ENCODE measurements at regions not wholly inside any gene's neighbourhood (a gene's known extent, or its start where the extent isn't known, plus 50 kb on each side); places are given as distances from the start of the nearest gene placed in this dataset.

DNA sequence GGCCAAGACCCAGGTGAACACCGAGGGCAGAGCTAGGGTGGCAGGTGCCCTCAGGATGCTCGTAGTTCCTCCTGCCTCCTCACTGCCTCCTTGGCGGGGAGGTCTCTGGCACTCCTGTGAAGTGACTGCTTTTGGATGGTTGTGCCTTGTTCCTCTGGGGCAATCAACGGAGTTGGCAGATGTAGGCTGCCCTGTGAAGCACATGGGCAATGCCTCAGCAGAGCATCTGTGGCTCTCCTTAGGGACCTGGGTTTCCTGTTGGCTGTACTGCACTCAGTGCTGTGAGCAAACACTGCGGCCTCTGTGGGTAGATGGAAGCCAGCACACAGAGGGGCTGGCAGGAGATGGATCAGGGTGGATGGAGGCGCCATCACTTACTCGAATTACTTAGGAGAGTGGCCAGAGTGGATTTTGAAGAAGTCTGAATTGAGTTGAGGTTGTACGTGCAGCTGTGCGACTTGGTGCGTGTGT lies 71.4 kb upstream of the COL5A1 start (continued):
- TF ChIP-seq TOX (CRISPR knock-in tag; IDR thresholded peaks at IDR 0.05; ENCODE audit: borderline replicate concordance) (no peak), ZNF8 (CRISPR knock-in tag; IDR thresholded peaks at IDR 0.05) (no peak), PPARA (CRISPR knock-in tag; IDR thresholded peaks at IDR 0.05; ENCODE audit: borderline replicate concordance) (no peak)
- TF ChIP-seq, protein P1, sequence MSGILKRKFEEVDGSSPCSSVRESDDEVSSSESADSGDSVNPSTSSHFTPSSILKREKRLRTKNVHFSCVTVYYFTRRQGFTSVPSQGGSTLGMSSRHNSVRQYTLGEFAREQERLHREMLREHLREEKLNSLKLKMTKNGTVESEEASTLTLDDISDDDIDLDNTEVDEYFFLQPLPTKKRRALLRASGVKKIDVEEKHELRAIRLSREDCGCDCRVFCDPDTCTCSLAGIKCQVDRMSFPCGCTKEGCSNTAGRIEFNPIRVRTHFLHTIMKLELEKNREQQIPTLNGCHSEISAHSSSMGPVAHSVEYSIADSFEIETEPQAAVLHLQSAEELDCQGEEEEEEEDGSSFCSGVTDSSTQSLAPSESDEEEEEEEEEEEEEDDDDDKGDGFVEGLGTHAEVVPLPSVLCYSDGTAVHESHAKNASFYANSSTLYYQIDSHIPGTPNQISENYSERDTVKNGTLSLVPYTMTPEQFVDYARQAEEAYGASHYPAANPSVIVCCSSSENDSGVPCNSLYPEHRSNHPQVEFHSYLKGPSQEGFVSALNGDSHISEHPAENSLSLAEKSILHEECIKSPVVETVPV (CRISPR knock-in tag; IDR thresholded peaks at IDR 0.05): no peak
- TF ChIP-seq, protein P2, sequence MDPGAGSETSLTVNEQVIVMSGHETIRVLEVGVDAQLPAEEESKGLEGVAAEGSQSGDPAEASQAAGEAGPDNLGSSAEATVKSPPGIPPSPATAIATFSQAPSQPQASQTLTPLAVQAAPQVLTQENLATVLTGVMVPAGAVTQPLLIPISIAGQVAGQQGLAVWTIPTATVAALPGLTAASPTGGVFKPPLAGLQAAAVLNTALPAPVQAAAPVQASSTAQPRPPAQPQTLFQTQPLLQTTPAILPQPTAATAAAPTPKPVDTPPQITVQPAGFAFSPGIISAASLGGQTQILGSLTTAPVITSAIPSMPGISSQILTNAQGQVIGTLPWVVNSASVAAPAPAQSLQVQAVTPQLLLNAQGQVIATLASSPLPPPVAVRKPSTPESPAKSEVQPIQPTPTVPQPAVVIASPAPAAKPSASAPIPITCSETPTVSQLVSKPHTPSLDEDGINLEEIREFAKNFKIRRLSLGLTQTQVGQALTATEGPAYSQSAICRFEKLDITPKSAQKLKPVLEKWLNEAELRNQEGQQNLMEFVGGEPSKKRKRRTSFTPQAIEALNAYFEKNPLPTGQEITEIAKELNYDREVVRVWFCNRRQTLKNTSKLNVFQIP (CRISPR knock-in tag; IDR thresholded peaks at IDR 0.05; ENCODE audit: borderline replicate concordance, low read depth): no peak
- TF ChIP-seq, protein P3, sequence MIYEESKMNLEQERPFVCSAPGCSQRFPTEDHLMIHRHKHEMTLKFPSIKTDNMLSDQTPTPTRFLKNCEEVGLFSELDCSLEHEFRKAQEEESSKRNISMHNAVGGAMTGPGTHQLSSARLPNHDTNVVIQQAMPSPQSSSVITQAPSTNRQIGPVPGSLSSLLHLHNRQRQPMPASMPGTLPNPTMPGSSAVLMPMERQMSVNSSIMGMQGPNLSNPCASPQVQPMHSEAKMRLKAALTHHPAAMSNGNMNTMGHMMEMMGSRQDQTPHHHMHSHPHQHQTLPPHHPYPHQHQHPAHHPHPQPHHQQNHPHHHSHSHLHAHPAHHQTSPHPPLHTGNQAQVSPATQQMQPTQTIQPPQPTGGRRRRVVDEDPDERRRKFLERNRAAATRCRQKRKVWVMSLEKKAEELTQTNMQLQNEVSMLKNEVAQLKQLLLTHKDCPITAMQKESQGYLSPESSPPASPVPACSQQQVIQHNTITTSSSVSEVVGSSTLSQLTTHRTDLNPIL (CRISPR knock-in tag; IDR thresholded peaks at IDR 0.05; ENCODE audit: low read depth): no peak

DNA sequence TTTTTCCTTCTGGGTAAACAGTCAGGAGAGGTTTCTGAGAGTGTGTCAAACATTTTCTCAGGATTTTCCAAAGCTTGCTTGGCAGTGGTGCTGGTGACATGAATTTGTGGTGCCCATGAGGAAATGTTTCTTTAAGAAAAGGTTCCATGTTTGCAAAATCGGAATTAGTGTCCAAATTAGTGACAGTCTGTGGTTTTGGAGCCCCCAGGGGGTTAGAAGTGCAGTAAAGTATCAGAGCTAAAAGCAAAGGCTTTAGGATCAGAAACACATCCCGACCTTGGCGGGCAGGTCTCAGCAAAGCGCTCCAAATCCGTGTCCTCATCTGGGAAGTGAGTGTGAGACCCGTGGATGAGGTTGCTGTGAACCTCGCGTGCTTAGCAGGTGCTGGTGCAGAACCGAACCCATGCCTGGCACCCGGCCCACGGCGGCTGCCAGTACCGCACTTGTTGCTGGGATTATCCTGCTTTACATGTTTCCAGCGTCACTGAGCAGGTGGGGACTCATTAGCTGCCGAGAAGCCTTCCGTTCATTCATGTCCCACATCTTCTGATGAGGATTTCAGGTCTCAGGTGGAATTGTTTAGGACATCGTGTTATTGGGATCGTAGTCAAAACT lies 70.8 kb upstream of the COL5A1 start:
- ATAC-seq: no peak
- no peak for TF ChIP-seq ESRRG (CRISPR knock-in tag; IDR thresholded peaks at IDR 0.05)
- TF ChIP-seq TCF4 (CRISPR knock-in tag; IDR thresholded peaks at IDR 0.05; ENCODE audit: borderline replicate concordance): no peak
- no peak for TF ChIP-seq RARB (CRISPR knock-in tag; IDR thresholded peaks at IDR 0.05)
- no peak for TF ChIP-seq ZFP30 (CRISPR knock-in tag; IDR thresholded peaks at IDR 0.05)
- TF ChIP-seq BACH2 (CRISPR knock-in tag; IDR thresholded peaks at IDR 0.05; ENCODE audit: borderline replicate concordance): no peak
- TF ChIP-seq TOX (CRISPR knock-in tag; IDR thresholded peaks at IDR 0.05; ENCODE audit: borderline replicate concordance): no peak
- TF ChIP-seq, protein P2 (CRISPR knock-in tag; IDR thresholded peaks at IDR 0.05; ENCODE audit: borderline replicate concordance, low read depth): no peak
- no peak for TF ChIP-seq ZNF8 (CRISPR knock-in tag; IDR thresholded peaks at IDR 0.05)
- TF ChIP-seq CSDC2 (CRISPR knock-in tag; IDR thresholded peaks at IDR 0.05): no peak
- TF ChIP-seq ZFP3 (CRISPR knock-in tag; IDR thresholded peaks at IDR 0.05): no peak
- no peak for TF ChIP-seq GLIS3 (CRISPR knock-in tag; IDR thresholded peaks at IDR 0.05)
- TF ChIP-seq PPARA (CRISPR knock-in tag; IDR thresholded peaks at IDR 0.05; ENCODE audit: borderline replicate concordance): no peak
- TF ChIP-seq, protein P3 (CRISPR knock-in tag; IDR thresholded peaks at IDR 0.05; ENCODE audit: low read depth): no peak

DNA sequence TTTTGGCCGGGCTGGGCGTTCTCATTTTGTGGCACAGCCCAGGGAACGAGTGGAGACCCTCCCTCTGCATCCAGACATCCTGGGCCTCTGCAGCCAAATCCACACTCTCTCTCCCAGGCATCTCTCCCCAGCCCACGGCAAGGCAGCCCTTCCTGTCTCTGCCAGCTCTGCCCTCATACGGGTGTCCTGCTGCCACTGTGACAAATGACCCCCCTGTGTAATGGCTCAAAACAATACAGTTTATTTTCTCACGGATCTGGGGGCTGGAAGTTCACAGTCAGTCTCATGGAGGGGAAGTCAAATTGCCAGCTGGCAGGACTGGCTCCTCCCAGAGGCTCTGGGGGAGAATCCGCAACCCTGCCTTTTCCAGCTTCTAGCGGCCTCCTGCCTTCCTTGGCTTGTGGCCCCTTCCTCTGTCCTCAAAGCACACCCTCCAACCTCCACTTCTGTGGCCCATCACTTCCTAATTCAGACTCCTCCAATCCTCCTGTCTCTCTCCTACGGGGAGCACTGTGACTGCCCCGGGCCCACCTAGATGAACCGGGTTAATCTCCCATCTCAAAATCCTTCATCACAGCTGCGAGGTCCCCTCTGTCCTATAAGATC lies 70.2 kb upstream of the COL5A1 start:
- TF ChIP-seq GLIS3 (CRISPR knock-in tag; IDR thresholded peaks at IDR 0.05) (no peak), RARB (CRISPR knock-in tag; IDR thresholded peaks at IDR 0.05) (no peak), TCF4 (CRISPR knock-in tag; IDR thresholded peaks at IDR 0.05; ENCODE audit: borderline replicate concordance) (no peak), BACH2 (CRISPR knock-in tag; IDR thresholded peaks at IDR 0.05; ENCODE audit: borderline replicate concordance) (no peak), PPARA (CRISPR knock-in tag; IDR thresholded peaks at IDR 0.05; ENCODE audit: borderline replicate concordance) (no peak)
- TF ChIP-seq, protein P1 (CRISPR knock-in tag; IDR thresholded peaks at IDR 0.05): no peak
- ATAC-seq: peak; percentile 23

Data from SK-N-SH treated with all-trans-retinoic acid at 6 μM for 48 hours (cell line).